BLaER1 (cell line): ENCODE measurements at regions not wholly inside any gene's neighbourhood (a gene's known extent, or its start where the extent isn't known, plus 50 kb on each side); places are given as distances from the start of the nearest gene placed in this dataset.

ENCODE experiments used
- H3K27ac ChIP-seq: shearing (Covaris generic); formaldehyde crosslinking; 2 replicates; pipeline ENCODE4 v1.8.1; 2022
- H3K27me3 ChIP-seq: shearing (Covaris generic); formaldehyde crosslinking; 2 replicates; pipeline ENCODE4 v1.8.1; 2022
- H3K36me3 ChIP-seq: shearing (Covaris generic); formaldehyde crosslinking; 2 replicates; pipeline ENCODE4 v1.8.1; 2022
- H3K4me1 ChIP-seq: shearing (Covaris generic); formaldehyde crosslinking; 2 replicates; pipeline ENCODE4 v1.8.1; 2022
- H3K4me2 ChIP-seq: shearing (Covaris generic); formaldehyde crosslinking; 2 replicates; pipeline ENCODE4 v1.8.1; 2022
- H3K4me3 ChIP-seq: shearing (Covaris generic); formaldehyde crosslinking; 2 replicates; pipeline ENCODE4 v1.8.1; 2022
- H3K9ac ChIP-seq: shearing (Covaris generic); formaldehyde crosslinking; 2 replicates; pipeline ENCODE4 v1.8.1; 2022
- H3K9me3 ChIP-seq: shearing (Covaris generic); formaldehyde crosslinking; 2 replicates; pipeline ENCODE4 v1.8.1; 2022
- H4K20me1 ChIP-seq: shearing (Covaris generic); formaldehyde crosslinking; 2 replicates; pipeline ENCODE4 v1.8.1; 2022
- Cebpa-rat ChIP-seq: shearing (Covaris generic); IDR thresholded peaks from 2 replicates; pipeline ENCODE4 v1.8.1; 2022

GRCh38 chr5:98635656-98636055 lies 137.8 kb upstream of the RGMB start:
- Histone ChIP-seq H3K4me1 (no peaks in the 10 kb centered on the region), H3K4me3 (no peak overlapping the region), H3K9ac (no peak overlapping the region), H3K36me3 (no peaks in the 10 kb centered on the region), H3K27ac (no peak overlapping the region), H3K4me2 (no peak overlapping the region), H3K9me3 (no peaks in the 10 kb centered on the region), H3K27me3 (no peaks in the 10 kb centered on the region), H4K20me1 (no peaks in the 10 kb centered on the region)
- TF ChIP-seq Cebpa-rat, result no peak

- no peak overlapping the region for H3K4me3 ChIP-seq
- H3K4me1 ChIP-seq, result no peaks in the 10 kb centered on the region
- H3K27me3 ChIP-seq, result no peaks in the 10 kb centered on the region
- no peak overlapping the region for H3K27ac ChIP-seq
- no peak overlapping the region for H3K4me2 ChIP-seq
- H3K9ac ChIP-seq, result no peak overlapping the region
- no peaks in the 10 kb centered on the region for H3K9me3 ChIP-seq
- no peaks in the 10 kb centered on the region for H3K36me3 ChIP-seq
- no peaks in the 10 kb centered on the region for H4K20me1 ChIP-seq
- TF ChIP-seq Cebpa-rat, result no peak
These were observed 136.3 kb upstream of the RGMB start for GRCh38 chr5:98637116-98637515.

- H3K27me3 ChIP-seq, result no peaks in the 10 kb centered on the region
- no peaks in the 10 kb centered on the region for H3K9me3 ChIP-seq
- no peak overlapping the region for H3K4me2 ChIP-seq
- H3K27ac ChIP-seq, result no peak overlapping the region
- H3K4me3 ChIP-seq, result no peak overlapping the region
- TF ChIP-seq Cebpa-rat, result no peak
- H4K20me1 ChIP-seq, result no peaks in the 10 kb centered on the region
- no peaks in the 10 kb centered on the region for H3K36me3 ChIP-seq
- no peaks in the 10 kb centered on the region for H3K4me1 ChIP-seq
- H3K9ac ChIP-seq, result no peak overlapping the region
These were observed 135.9 kb upstream of the RGMB start for GRCh38 chr5:98637557-98637956.

- no peak overlapping the region for H3K4me2 ChIP-seq
- H3K9ac ChIP-seq, result no peak overlapping the region
- no peak overlapping the region for H3K27ac ChIP-seq
- TF ChIP-seq Cebpa-rat, result no peak
- no peaks in the 10 kb centered on the region for H3K9me3 ChIP-seq
- H4K20me1 ChIP-seq, result no peaks in the 10 kb centered on the region
- no peak overlapping the region for H3K4me3 ChIP-seq
- H3K4me1 ChIP-seq, result no peaks in the 10 kb centered on the region
- H3K36me3 ChIP-seq, result no peaks in the 10 kb centered on the region
- no peaks in the 10 kb centered on the region for H3K27me3 ChIP-seq
These were observed 135.4 kb upstream of the RGMB start for GRCh38 chr5:98638111-98638510.

GRCh38 chr5:98638701-98639100 lies 134.8 kb upstream of the RGMB start:
- no peak for TF ChIP-seq Cebpa-rat
- no peak overlapping the region for H3K9ac ChIP-seq
- no peaks in the 10 kb centered on the region for H3K9me3 ChIP-seq
- no peaks in the 10 kb centered on the region for H3K36me3 ChIP-seq
- H3K4me3 ChIP-seq, result no peak overlapping the region
- H3K27ac ChIP-seq, result no peak overlapping the region
- no peak overlapping the region for H3K4me2 ChIP-seq
- no peaks in the 10 kb centered on the region for H3K27me3 ChIP-seq
- H4K20me1 ChIP-seq, result no peaks in the 10 kb centered on the region
- H3K4me1 ChIP-seq, result no peaks in the 10 kb centered on the region

- Histone ChIP-seq H4K20me1 (no peaks in the 10 kb centered on the region), H3K36me3 (no peaks in the 10 kb centered on the region), H3K27me3 (no peaks in the 10 kb centered on the region), H3K4me1 (no peaks in the 10 kb centered on the region), H3K9me3 (no peaks in the 10 kb centered on the region), H3K4me2 (no peak overlapping the region), H3K27ac (no peak overlapping the region), H3K4me3 (no peak overlapping the region), H3K9ac (no peak overlapping the region)
- TF ChIP-seq Cebpa-rat, result no peak
These were observed 134.2 kb upstream of the RGMB start for GRCh38 chr5:98639274-98639673.

- Histone ChIP-seq H3K9me3 (no peaks in the 10 kb centered on the region), H3K27me3 (no peaks in the 10 kb centered on the region), H3K9ac (no peak overlapping the region), H4K20me1 (no peaks in the 10 kb centered on the region), H3K4me2 (no peak overlapping the region), H3K4me1 (no peaks in the 10 kb centered on the region), H3K4me3 (no peak overlapping the region), H3K27ac (no peak overlapping the region), H3K36me3 (no peaks in the 10 kb centered on the region)
- no peak for TF ChIP-seq Cebpa-rat
These were observed 131.8 kb upstream of the RGMB start for GRCh38 chr5:98641671-98642070.

- H3K36me3 ChIP-seq, result no peaks in the 10 kb centered on the region
- TF ChIP-seq Cebpa-rat, result no peak
- H3K4me1 ChIP-seq, result no peaks in the 10 kb centered on the region
- no peak overlapping the region for H3K4me2 ChIP-seq
- H3K27ac ChIP-seq, result no peak overlapping the region
- H3K4me3 ChIP-seq, result no peak overlapping the region
- no peaks in the 10 kb centered on the region for H4K20me1 ChIP-seq
- H3K9me3 ChIP-seq, result no peaks in the 10 kb centered on the region
- H3K27me3 ChIP-seq, result no peaks in the 10 kb centered on the region
- no peak overlapping the region for H3K9ac ChIP-seq
These were observed 129.9 kb upstream of the RGMB start for GRCh38 chr5:98643569-98643968.

GRCh38 chr5:98651715-98652114 lies 121.7 kb upstream of the RGMB start:
- no peak overlapping the region for H3K27ac ChIP-seq
- no peaks in the 10 kb centered on the region for H4K20me1 ChIP-seq
- H3K9me3 ChIP-seq, result no peaks in the 10 kb centered on the region
- TF ChIP-seq Cebpa-rat, result no peak
- no peak overlapping the region for H3K9ac ChIP-seq
- H3K4me3 ChIP-seq, result no peak overlapping the region
- no peak overlapping the region for H3K4me2 ChIP-seq
- no peaks in the 10 kb centered on the region for H3K27me3 ChIP-seq
- no peaks in the 10 kb centered on the region for H3K36me3 ChIP-seq
- H3K4me1 ChIP-seq, result no peaks in the 10 kb centered on the region

- H3K36me3 ChIP-seq, result no peaks in the 10 kb centered on the region
- H3K9me3 ChIP-seq, result no peaks in the 10 kb centered on the region; the same call in 1 of the 2 replicates
- H3K4me3 ChIP-seq, result no peak overlapping the region
- no peak for TF ChIP-seq Cebpa-rat
- H3K27me3 ChIP-seq, result no peaks in the 10 kb centered on the region
- H3K4me1 ChIP-seq, result no peaks in the 10 kb centered on the region
- no peak overlapping the region for H3K27ac ChIP-seq
- no peak overlapping the region for H3K4me2 ChIP-seq
- no peaks in the 10 kb centered on the region for H4K20me1 ChIP-seq
- no peak overlapping the region for H3K9ac ChIP-seq
These were observed 117.2 kb upstream of the RGMB start for GRCh38 chr5:98656125-98656795.

- no peak for TF ChIP-seq Cebpa-rat
- Histone ChIP-seq H3K9ac (no peak overlapping the region), H3K9me3 (no peaks in the 10 kb centered on the region; the same call in 1 of the 2 replicates), H3K4me1 (no peaks in the 10 kb centered on the region), H3K4me3 (no peak overlapping the region), H3K27ac (no peak overlapping the region), H4K20me1 (no peaks in the 10 kb centered on the region), H3K36me3 (no peaks in the 10 kb centered on the region), H3K4me2 (no peak overlapping the region), H3K27me3 (no peaks in the 10 kb centered on the region)
These were observed 116.7 kb upstream of the RGMB start for GRCh38 chr5:98656796-98657195.
